GM18520 (cell line): ENCODE measurements at regions not wholly inside any gene's neighbourhood (a gene's known extent, or its start where the extent isn't known, plus 50 kb on each side); places are given as distances from the start of the nearest gene placed in this dataset.
"Not testable (repeated sequence)": the region's sequence is repeated elsewhere in the genome, so short reads cannot be mapped to it uniquely, and the experiment has no call there.

Experiments used
- ATAC-seq: cut with Tn5 transposase; IDR thresholded peaks from one replicate; pipeline ENCODE4 v1.9.1; 2021; ENCODE audit not compliant: unreplicated experiment

- ATAC-seq: no peak
These were observed 304.5 kb downstream of the JRKL start for GRCh38 chr11:96694338-96694737.

GRCh38 chr11:96696731-96697130 is 306.9 kb downstream of the JRKL start:
- no peak for ATAC-seq

DNA sequence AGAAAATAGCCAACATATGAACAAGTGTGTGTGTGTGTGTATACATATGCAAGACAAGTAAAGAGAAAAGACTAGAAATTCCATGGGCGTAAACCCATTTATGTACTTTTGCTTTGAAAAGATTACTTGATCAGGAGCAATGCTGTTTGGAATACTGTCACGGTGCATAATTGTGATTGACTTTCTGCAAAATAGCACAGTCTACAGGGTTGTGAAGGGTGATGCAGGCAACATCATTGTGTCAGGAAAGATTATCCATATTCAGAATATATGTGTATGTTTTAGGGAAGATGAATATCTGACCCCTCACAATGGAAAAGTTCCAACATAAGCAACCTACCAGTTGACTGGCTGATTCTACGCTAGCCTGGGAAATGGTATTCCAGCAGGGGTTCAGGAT is 307.7 kb downstream of the JRKL start:
- no peak for ATAC-seq

DNA sequence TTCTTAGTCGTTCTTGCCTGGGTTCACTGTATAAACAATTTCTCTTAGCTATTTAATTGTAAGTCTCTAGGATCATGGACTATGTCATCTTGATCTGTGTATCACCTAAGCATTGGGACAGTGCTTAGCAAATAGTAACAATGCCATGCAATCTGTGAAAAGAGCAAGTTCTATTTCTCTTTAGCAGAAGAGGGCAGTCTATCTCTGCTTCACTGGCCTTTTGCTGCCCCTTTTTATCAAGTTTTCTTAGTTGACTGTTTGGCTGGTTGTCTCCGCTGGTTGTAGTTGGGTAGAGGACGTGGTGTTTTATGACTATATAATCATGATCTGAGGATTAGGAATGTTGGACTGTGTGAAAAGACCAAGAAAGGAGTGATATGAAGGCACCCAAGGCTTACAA is 315.0 kb downstream of the JRKL start:
- ATAC-seq: no peak

DNA sequence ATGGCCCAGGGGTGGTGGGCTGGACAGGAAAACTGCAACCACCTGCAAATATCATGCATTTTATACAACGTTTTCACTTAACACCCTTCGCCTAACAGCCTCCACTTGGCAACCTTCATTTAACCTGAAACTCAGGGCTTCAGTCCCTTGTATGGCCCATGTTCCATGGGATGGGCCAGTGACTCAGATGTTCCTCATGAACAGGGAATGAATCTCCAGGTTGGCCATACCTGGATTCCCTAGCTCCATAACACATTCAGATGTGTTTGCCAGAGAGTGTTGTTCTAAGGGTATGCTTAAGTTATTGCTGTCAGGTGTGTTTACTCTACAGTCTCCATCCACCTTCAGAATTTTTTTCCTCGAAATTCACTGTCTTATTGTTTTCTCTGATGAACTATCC is 316.9 kb downstream of the JRKL start:
- ATAC-seq: no peak

- no peak for ATAC-seq
These were observed 317.5 kb downstream of the JRKL start for GRCh38 chr11:96707273-96707672.

GRCh38 chr11:96708219-96708878 is 318.5 kb downstream of the JRKL start:
- no peak for ATAC-seq

DNA sequence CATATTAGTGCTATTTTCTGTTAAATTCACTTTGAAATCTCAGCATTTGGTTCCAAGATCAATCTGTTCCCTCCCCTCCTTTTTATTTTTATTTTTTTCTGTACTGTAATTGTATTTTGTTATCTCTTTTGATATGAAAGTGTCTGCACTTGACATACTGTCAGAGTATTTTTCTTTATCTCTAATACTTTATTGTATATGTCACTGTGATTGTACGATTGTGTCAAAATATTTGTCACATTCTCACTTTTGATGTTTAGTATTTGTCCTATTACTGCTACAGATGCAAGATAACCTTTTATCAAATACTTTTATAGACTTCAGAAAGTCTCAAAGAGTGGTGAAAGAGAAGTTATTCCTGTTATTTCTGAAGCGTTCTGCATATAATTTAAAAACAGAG is 323.5 kb downstream of the JRKL start:
- ATAC-seq: no peak

GRCh38 chr11:96714689-96715088 is 324.9 kb downstream of the JRKL start:
- no peak for ATAC-seq

GRCh38 chr11:96715208-96715607 is 325.4 kb downstream of the JRKL start:
- ATAC-seq: no peak

DNA sequence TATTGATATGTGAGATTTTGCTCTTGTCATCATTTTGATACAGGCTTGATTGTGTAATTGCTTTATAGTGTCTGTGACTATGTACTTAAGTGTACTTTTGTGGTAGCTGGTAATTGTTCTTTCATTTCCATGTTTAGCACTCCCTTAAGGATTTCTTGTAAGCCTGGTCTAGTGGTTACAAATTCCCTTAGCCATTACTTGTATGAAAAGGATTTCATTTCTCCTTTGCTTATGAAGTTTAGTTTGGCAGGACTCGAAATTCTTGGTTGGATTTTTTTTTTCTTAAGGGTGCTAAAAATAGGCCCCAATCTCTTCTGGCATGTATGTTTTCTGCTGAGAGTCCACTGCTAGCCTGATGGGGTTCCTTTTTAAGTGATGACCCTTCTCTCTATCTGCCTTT is 346.8 kb downstream of the JRKL start:
- ATAC-seq: no peak

DNA sequence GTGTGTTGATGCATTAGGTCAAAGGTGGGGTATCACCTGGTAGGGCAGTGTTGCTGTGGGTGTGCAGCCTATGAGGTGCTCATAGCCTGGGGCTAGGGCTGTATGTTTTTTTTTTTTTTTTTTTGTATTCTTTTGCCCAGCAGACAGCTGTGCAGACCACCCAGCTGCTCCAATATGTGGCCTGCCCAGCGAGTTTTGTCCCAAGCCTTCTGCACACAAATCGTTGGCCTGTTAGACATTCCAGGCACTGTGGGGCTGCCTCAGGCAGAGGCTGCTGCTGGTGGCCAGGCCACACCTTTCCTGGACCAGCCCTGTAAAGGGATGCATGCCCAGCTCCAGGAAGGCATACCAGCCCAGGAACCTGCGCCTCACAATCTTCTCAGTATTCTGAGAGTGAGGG is 348.5 kb downstream of the JRKL start:
- ATAC-seq: no peak

DNA sequence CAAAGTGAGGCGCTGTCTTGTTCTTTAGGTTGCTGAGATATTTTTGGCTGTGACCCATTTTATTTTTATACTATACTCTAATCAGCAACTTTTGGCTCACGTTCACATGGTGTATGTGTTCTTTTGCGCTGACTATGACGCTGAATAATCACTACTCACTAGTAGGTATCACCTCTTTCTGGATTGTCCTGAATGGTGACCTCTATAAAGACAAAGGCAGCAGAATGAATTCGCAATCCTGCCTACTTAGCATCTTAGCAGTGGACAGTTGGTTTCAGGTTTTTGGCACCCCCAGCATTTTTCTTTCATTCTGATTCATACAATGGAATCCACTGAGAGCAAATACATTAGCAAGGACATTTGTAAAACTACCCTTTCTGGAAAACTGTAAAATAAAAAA is 351.3 kb downstream of the JRKL start:
- ATAC-seq: no peak

DNA sequence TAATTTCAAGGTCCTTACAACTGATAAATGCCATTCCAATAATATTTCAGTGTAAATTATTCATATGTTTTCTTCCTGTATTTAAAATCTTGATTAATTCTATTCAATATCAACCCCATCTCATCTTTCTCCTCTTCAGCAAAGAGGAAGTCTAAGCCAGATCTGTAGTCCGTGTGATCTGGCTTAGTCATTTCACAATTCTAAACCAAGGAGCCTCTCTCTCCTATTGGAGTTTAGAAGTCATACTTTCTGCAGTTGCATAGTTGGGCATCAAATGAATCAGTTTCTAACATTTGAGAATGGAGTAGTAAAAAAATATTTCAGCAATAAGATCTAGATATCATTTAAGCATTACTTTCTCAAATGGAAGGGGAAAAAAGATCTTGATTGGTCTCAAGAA is 354.9 kb downstream of the JRKL start:
- no peak for ATAC-seq

GRCh38 chr11:96748639-96749370 is 359.0 kb downstream of the JRKL start:
- no peak for ATAC-seq

GRCh38 chr11:96751807-96752206 is 362.0 kb downstream of the JRKL start:
- not testable (repeated sequence) for ATAC-seq

- ATAC-seq: no peak
These were observed 362.4 kb downstream of the JRKL start for GRCh38 chr11:96752221-96752620.

GRCh38 chr11:96753997-96754396 is 364.2 kb downstream of the JRKL start:
- ATAC-seq: no peak

DNA sequence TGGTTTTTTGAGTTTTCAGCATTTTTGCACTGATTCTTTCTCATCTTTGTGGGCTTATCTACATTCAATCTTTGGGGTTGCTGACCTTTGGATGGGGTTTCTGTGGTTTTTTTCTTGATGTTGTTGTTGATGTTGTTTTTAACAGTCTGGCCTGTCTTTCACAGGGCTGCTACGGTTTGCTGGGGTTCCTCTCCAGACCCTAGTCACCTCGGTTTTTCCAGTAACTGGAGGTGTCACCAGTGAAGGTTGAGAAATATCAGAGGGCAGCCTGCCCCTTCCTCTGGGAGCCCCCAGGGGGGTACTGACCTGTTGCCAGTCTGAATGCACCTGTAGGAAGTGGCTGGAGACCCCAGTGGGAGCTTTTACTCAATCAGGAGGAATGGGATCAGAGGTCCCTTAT is 365.4 kb downstream of the JRKL start:
- no peak for ATAC-seq

DNA sequence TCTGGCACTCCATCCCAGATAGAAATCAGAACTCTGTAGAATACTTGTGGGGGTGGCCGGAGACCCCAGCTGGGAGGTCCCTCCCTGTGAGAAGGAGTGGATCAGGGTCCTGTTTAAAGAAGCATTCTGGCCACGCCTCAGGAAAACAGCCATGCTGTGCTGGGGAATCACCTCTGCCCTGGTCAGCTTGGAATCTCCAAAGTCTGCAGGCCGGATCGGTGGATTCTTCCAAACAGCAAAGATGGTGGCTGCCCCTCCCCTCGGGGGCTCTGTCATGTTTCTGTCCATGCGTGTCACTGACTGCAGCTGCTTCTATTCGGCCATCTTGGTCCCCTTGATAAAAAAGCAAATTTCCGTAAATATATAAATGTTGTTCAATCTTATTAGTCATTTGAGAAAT is 365.9 kb downstream of the JRKL start:
- ATAC-seq: no peak

GRCh38 chr11:96758957-96759356 is 369.1 kb downstream of the JRKL start:
- ATAC-seq: no peak

- no peak for ATAC-seq
These were observed 370.5 kb downstream of the JRKL start for GRCh38 chr11:96760306-96760705.

DNA sequence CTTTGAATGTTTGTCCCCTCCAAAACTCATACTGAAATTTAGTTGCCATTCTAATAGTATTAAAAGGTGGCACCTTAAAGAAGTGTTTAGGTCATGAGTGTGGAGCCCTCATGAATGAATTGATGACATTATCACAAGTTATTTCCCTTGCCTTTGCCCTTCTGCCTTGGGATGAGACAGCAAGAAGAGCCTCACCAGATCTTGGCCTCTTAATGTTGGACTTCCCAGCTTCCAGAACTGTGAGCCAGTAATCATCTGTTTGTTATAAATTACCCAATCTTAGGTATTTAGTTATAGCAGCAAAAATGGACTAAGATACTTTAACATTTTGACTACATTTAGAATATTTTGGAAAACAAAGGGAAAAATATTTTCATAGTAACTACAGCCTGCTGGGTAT is 371.0 kb downstream of the JRKL start:
- ATAC-seq: no peak
